ENCODE measurements at regions not wholly inside any gene's neighbourhood (a gene's known extent, or its start where the extent isn't known, plus 50 kb on each side); places are given as distances from the start of the nearest gene placed in this dataset.

GRCh38 chr4:117477925-117478324 is 392.5 kb upstream of the TRAM1L1 start:
- TF ChIP-seq, protein P1, sequence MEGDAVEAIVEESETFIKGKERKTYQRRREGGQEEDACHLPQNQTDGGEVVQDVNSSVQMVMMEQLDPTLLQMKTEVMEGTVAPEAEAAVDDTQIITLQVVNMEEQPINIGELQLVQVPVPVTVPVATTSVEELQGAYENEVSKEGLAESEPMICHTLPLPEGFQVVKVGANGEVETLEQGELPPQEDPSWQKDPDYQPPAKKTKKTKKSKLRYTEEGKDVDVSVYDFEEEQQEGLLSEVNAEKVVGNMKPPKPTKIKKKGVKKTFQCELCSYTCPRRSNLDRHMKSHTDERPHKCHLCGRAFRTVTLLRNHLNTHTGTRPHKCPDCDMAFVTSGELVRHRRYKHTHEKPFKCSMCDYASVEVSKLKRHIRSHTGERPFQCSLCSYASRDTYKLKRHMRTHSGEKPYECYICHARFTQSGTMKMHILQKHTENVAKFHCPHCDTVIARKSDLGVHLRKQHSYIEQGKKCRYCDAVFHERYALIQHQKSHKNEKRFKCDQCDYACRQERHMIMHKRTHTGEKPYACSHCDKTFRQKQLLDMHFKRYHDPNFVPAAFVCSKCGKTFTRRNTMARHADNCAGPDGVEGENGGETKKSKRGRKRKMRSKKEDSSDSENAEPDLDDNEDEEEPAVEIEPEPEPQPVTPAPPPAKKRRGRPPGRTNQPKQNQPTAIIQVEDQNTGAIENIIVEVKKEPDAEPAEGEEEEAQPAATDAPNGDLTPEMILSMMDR (IDR thresholded peaks at IDR 0.05): no peak
- TF ChIP-seq POLR2A (IDR thresholded peaks at IDR 0.05): no peak
